ENCODE measurements at regions not wholly inside any gene's neighbourhood (a gene's known extent, or its start where the extent isn't known, plus 50 kb on each side); places are given as distances from the start of the nearest gene placed in this dataset.

DNA sequence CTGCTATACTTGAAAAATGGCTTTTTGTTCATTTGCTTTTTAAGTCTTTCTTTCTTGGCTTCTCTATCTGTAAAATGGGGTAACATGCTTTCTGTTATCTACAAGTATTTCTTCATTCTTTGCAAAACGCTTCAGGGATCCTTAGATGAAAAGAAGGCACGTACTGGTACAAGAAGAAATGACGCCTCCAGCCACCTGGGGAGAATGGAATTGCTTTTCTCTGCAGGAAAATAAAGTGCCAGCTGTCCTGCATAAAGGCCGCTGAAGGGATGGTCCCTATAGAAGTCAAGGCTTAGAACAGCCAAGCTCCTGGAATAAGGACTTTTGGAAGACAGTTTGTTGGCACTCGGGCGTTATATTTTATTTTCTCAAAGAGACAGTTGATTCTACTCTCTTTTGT is 210.8 kb upstream of the RASGEF1B start:
- ATAC-seq (ENCODE audit: insufficient read depth, low FRiP score), result no peak
- Histone ChIP-seq H3K9ac (ENCODE audit: insufficient read depth in 1 of 2, low read length in 2 of 2) (no peak overlapping the region), H3K36me3 (ENCODE audit: control insufficient read depth in 4 of 4, insufficient read depth in 4 of 4, low read length in 4 of 4) (no peaks in the 10 kb centered on the region), H3K4me1 (ENCODE audit: control insufficient read depth in 5 of 5, insufficient read depth in 5 of 5, low read length in 5 of 5) (peaks cover 0 to 2% (median 0%) of the 10 kb centered on the region in 5 donors), H3K9me3 (ENCODE audit: control insufficient read depth in 4 of 4, insufficient read depth in 3 of 4, low read length in 3 of 4) (no peaks in the 10 kb centered on the region), H3K27ac (ENCODE audit: low read depth in 1 of 2, low read length in 1 of 2) (no peak overlapping the region), H3K4me3 (no peak overlapping the region), H3K27me3 (ENCODE audit: control insufficient read depth in 3 of 3, insufficient read depth in 3 of 3, low read length in 2 of 3) (no peaks in the 10 kb centered on the region)
- WGBS, 2 donors, result 91 to 93% methylated on average over 6 of the region's 6 CpGs
- TF ChIP-seq, protein P1, sequence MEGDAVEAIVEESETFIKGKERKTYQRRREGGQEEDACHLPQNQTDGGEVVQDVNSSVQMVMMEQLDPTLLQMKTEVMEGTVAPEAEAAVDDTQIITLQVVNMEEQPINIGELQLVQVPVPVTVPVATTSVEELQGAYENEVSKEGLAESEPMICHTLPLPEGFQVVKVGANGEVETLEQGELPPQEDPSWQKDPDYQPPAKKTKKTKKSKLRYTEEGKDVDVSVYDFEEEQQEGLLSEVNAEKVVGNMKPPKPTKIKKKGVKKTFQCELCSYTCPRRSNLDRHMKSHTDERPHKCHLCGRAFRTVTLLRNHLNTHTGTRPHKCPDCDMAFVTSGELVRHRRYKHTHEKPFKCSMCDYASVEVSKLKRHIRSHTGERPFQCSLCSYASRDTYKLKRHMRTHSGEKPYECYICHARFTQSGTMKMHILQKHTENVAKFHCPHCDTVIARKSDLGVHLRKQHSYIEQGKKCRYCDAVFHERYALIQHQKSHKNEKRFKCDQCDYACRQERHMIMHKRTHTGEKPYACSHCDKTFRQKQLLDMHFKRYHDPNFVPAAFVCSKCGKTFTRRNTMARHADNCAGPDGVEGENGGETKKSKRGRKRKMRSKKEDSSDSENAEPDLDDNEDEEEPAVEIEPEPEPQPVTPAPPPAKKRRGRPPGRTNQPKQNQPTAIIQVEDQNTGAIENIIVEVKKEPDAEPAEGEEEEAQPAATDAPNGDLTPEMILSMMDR (IDR thresholded peaks at IDR 0.05; ENCODE audit: control extremely low read depth, extremely low read depth), result no peak
- DNase-seq, result no peak

DNA sequence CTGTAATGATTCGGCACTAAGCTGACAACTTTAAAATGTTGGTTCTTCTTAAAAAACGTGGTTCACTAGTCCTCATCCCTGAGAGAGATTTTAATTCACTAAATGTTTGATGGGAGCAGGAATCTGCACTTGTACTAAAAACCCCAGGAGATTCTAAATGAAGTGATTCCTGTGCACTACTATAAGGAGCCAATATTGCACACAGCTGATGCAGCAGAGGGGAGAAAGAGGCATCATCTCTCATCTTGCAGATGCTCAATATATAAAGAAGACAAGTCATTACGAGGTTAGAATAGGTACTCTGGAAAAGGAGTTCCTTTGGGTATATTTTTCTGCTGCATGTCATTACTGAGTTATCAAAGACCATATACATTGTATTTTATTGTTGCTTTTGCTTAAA is 207.6 kb upstream of the RASGEF1B start:
- WGBS, 2 donors, result 83 to 87% methylated on average over 3 of the region's 3 CpGs
- ATAC-seq (ENCODE audit: insufficient read depth, low FRiP score), result no peak

DNA sequence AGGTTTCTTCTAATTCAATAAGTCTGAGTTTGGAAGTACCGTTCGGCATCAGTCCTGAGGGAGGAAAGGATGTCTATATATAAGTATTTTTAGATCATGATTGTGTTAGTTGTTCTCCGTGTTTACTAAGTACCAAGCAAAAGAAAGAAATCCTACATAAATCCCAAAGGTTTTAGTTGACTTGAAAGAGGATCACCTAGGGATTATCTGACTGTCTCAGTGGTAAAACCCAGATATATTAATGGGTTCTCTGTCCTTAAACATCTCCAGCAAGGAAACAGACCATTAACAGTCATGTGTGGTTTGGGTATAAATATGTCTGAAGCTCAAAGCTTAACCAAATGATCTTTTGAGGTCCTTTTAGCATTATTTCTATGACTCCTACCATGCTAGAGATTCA is 207.1 kb upstream of the RASGEF1B start:
- Histone ChIP-seq H3K36me3 (ENCODE audit: control insufficient read depth in 4 of 4, insufficient read depth in 4 of 4, low read length in 4 of 4) (no peaks in the 10 kb centered on the region), H3K4me1 (ENCODE audit: control insufficient read depth in 5 of 5, insufficient read depth in 5 of 5, low read length in 5 of 5) (peaks cover 0 to 16% (median 0%) of the 10 kb centered on the region in 5 donors), H3K9ac (ENCODE audit: insufficient read depth in 1 of 2, low read length in 2 of 2) (no peak overlapping the region), H3K4me3 (no peak overlapping the region), H3K27me3 (ENCODE audit: control insufficient read depth in 3 of 3, insufficient read depth in 3 of 3, low read length in 2 of 3) (no peaks in the 10 kb centered on the region), H3K9me3 (ENCODE audit: control insufficient read depth in 4 of 4, insufficient read depth in 3 of 4, low read length in 3 of 4) (no peaks in the 10 kb centered on the region), H3K27ac (ENCODE audit: low read depth in 1 of 2, low read length in 1 of 2) (no peak overlapping the region)
- DNase-seq, result no peak
- 90 to 95% methylated on average over 3 of the region's 3 CpGs for WGBS, 2 donors
- TF ChIP-seq, protein P1 (IDR thresholded peaks at IDR 0.05; ENCODE audit: control extremely low read depth, extremely low read depth), result no peak
- no peak for ATAC-seq (ENCODE audit: insufficient read depth, low FRiP score)

More for the DNA sequence above, 207.6 kb upstream of the RASGEF1B start:
- DNase-seq, result no peak
- Histone ChIP-seq H3K36me3 (ENCODE audit: control insufficient read depth in 4 of 4, insufficient read depth in 4 of 4, low read length in 4 of 4) (no peaks in the 10 kb centered on the region), H3K27ac (ENCODE audit: low read depth in 1 of 2, low read length in 1 of 2) (no peak overlapping the region), H3K27me3 (ENCODE audit: control insufficient read depth in 3 of 3, insufficient read depth in 3 of 3, low read length in 2 of 3) (no peaks in the 10 kb centered on the region), H3K9me3 (ENCODE audit: control insufficient read depth in 4 of 4, insufficient read depth in 3 of 4, low read length in 3 of 4) (no peaks in the 10 kb centered on the region), H3K9ac (ENCODE audit: insufficient read depth in 1 of 2, low read length in 2 of 2) (no peak overlapping the region), H3K4me3 (no peak overlapping the region), H3K4me1 (ENCODE audit: control insufficient read depth in 5 of 5, insufficient read depth in 5 of 5, low read length in 5 of 5) (peaks cover 0 to 16% (median under 1%) of the 10 kb centered on the region in 5 donors)
- TF ChIP-seq, protein P1 (IDR thresholded peaks at IDR 0.05; ENCODE audit: control extremely low read depth, extremely low read depth), result no peak

DNA sequence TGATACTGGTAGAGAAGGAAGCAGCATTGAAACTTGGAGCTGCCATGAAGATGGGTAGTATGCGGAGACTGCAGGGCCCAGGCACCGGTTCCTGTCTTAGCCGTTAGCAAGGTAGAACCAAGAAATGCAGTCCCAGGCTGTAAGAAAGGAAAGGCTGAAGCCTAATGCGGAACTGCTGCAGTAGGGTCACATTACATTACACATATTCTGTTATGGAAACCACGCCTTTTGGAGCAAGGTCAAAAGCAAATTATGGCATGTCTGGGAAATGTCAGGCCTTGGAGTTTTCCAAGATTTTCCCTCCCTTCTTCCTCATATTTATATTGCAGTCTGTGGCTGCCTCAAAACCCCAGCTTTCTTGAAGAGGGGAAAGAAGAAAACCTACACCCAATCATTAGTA is 204.8 kb upstream of the RASGEF1B start:
- no peaks in the 10 kb centered on the region for H3K27me3 ChIP-seq (ENCODE audit: control insufficient read depth in 3 of 3, insufficient read depth in 3 of 3, low read length in 2 of 3)
- TF ChIP-seq, protein P1 (IDR thresholded peaks at IDR 0.05; ENCODE audit: control extremely low read depth, extremely low read depth), result no peak
- no peaks in the 10 kb centered on the region for H3K9me3 ChIP-seq (ENCODE audit: control insufficient read depth in 4 of 4, insufficient read depth in 3 of 4, low read length in 3 of 4)
- ATAC-seq (ENCODE audit: insufficient read depth, low FRiP score), result no peak
- H3K36me3 ChIP-seq (ENCODE audit: control insufficient read depth in 4 of 4, insufficient read depth in 4 of 4, low read length in 4 of 4), result no peaks in the 10 kb centered on the region
- 82 to 85% methylated on average over 5 of the region's 5 CpGs for WGBS, 2 donors
- H3K27ac ChIP-seq (ENCODE audit: low read depth in 1 of 2, low read length in 1 of 2), result no peak overlapping the region
- peak; percentile 37 to 86 (median 80) for DNase-seq
- no peak overlapping the region for H3K4me3 ChIP-seq
- H3K9ac ChIP-seq (ENCODE audit: insufficient read depth in 1 of 2, low read length in 2 of 2), result no peak overlapping the region
- peaks cover 0 to 16% (median 0%) of the 10 kb centered on the region in 5 donors for H3K4me1 ChIP-seq (ENCODE audit: control insufficient read depth in 5 of 5, insufficient read depth in 5 of 5, low read length in 5 of 5)
